Esophagus squamous epithelium (tissue), 4 donors: ENCODE measurements at regions not wholly inside any gene's neighbourhood (a gene's known extent, or its start where the extent isn't known, plus 50 kb on each side); places are given as distances from the start of the nearest gene placed in this dataset.

ENCODE experiments used
- CTCF ChIP-seq, 6 experiments: fragments of 450-650 bp in 4 of 6; fragments of 200-600 bp in 2 of 6; sonication (generic) in 2 of 6; IDR thresholded peaks; one replicate each; pipeline ENCODE4 v1.5.1; 2016 to 2019; ENCODE audit warnings: antibody characterized with exemption in 6 of 6, mild to moderate bottlenecking in 4 of 6, moderate library complexity in 4 of 6
- POLR2A ChIP-seq, 4 donors: fragments of 450-650 bp; IDR thresholded peaks; one replicate each; pipeline ENCODE4 v1.6.1; 2017; ENCODE audit warnings: antibody characterized with exemption in 4 of 4, mild to moderate bottlenecking in 4 of 4, moderate library complexity in 3 of 4

- TF ChIP-seq CTCF (IDR thresholded peaks at IDR 0.05) (no peak), POLR2A (IDR thresholded peaks at IDR 0.05) (no peak)
Measured at GRCh38 chr1:203410182-203410900, 59.4 kb upstream of the FMOD start.
